SK-N-SH (cell line): ENCODE measurements at regions not wholly inside any gene's neighbourhood (a gene's known extent, or its start where the extent isn't known, plus 50 kb on each side); places are given as distances from the start of the nearest gene placed in this dataset.

Experiments
- RCOR1 ChIP-seq: fragments of 150-350 bp; IDR thresholded peaks from 2 replicates; pipeline ENCODE4 v1.6.1; 2017; ENCODE audit warnings: antibody characterized with exemption, low read length
- TF ChIP-seq, protein P1 (sequence below): IDR thresholded peaks from 2 replicates; pipeline ENCODE4 v1.6.1; 2012; ENCODE audit warnings: mild to moderate bottlenecking, low read depth, low read length, moderate library complexity
- TF ChIP-seq, protein P2 (sequence below): fragments of 150-350 bp; IDR thresholded peaks from 2 replicates; pipeline ENCODE4 v1.6.1; 2016; ENCODE audit warnings: mild to moderate bottlenecking, low read depth, low read length

DNA sequence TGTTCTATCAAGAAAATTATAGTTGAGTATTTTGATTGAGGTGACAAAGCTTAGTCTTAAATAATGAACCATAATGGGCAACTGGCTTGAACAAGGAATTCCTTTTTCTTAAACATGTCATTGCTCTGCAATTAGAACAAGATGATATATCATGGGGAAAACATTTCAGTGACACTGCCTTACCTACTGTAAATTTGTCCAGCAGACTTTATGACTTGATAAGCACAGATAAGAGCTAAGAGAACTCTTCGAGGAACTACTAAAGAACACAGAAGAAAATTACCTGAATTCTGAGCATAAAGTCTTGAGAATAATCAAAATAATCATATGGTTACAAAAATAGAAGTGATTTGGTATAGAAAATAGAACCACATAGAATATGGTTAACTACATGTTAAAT lies 257.8 kb downstream of the PDHA2 start:
- TF ChIP-seq, protein P1, sequence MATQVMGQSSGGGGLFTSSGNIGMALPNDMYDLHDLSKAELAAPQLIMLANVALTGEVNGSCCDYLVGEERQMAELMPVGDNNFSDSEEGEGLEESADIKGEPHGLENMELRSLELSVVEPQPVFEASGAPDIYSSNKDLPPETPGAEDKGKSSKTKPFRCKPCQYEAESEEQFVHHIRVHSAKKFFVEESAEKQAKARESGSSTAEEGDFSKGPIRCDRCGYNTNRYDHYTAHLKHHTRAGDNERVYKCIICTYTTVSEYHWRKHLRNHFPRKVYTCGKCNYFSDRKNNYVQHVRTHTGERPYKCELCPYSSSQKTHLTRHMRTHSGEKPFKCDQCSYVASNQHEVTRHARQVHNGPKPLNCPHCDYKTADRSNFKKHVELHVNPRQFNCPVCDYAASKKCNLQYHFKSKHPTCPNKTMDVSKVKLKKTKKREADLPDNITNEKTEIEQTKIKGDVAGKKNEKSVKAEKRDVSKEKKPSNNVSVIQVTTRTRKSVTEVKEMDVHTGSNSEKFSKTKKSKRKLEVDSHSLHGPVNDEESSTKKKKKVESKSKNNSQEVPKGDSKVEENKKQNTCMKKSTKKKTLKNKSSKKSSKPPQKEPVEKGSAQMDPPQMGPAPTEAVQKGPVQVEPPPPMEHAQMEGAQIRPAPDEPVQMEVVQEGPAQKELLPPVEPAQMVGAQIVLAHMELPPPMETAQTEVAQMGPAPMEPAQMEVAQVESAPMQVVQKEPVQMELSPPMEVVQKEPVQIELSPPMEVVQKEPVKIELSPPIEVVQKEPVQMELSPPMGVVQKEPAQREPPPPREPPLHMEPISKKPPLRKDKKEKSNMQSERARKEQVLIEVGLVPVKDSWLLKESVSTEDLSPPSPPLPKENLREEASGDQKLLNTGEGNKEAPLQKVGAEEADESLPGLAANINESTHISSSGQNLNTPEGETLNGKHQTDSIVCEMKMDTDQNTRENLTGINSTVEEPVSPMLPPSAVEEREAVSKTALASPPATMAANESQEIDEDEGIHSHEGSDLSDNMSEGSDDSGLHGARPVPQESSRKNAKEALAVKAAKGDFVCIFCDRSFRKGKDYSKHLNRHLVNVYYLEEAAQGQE: no peak
- no peak for TF ChIP-seq RCOR1
- TF ChIP-seq, protein P2, sequence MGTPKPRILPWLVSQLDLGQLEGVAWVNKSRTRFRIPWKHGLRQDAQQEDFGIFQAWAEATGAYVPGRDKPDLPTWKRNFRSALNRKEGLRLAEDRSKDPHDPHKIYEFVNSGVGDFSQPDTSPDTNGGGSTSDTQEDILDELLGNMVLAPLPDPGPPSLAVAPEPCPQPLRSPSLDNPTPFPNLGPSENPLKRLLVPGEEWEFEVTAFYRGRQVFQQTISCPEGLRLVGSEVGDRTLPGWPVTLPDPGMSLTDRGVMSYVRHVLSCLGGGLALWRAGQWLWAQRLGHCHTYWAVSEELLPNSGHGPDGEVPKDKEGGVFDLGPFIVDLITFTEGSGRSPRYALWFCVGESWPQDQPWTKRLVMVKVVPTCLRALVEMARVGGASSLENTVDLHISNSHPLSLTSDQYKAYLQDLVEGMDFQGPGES: no peak
